ENCODE measurements at regions not wholly inside any gene's neighbourhood (a gene's known extent, or its start where the extent isn't known, plus 50 kb on each side); places are given as distances from the start of the nearest gene placed in this dataset.

GRCh38 chr11:109856928-109857327 is 236.3 kb upstream of the ZC3H12C start:
- no peak for TF ChIP-seq POLR2A (IDR thresholded peaks at IDR 0.05)
- TF ChIP-seq EP300 (IDR thresholded peaks at IDR 0.05), result no peak
- TF ChIP-seq, protein P1, sequence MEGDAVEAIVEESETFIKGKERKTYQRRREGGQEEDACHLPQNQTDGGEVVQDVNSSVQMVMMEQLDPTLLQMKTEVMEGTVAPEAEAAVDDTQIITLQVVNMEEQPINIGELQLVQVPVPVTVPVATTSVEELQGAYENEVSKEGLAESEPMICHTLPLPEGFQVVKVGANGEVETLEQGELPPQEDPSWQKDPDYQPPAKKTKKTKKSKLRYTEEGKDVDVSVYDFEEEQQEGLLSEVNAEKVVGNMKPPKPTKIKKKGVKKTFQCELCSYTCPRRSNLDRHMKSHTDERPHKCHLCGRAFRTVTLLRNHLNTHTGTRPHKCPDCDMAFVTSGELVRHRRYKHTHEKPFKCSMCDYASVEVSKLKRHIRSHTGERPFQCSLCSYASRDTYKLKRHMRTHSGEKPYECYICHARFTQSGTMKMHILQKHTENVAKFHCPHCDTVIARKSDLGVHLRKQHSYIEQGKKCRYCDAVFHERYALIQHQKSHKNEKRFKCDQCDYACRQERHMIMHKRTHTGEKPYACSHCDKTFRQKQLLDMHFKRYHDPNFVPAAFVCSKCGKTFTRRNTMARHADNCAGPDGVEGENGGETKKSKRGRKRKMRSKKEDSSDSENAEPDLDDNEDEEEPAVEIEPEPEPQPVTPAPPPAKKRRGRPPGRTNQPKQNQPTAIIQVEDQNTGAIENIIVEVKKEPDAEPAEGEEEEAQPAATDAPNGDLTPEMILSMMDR (IDR thresholded peaks at IDR 0.05), result no peak
